SK-N-SH treated with all-trans-retinoic acid at 6 μM for 48 hours (cell line): ENCODE measurements at regions not wholly inside any gene's neighbourhood (a gene's known extent, or its start where the extent isn't known, plus 50 kb on each side); places are given as distances from the start of the nearest gene placed in this dataset.

Source experiments
- ATAC-seq: fragments of 200-7000 bp; cut with Tn5 transposase; 3 replicates; pipeline ENCODE4 v1.9.1; 2020; ENCODE audit warnings: mild to moderate bottlenecking, moderate library complexity
- ARNTL ChIP-seq: fragments of 450-650 bp; formaldehyde crosslinking; IDR thresholded peaks from 2 replicates; pipeline ENCODE4 v1.5.0; 2020; ENCODE audit warnings: low read depth, mild to moderate bottlenecking, moderate library complexity, borderline replicate concordance
- BACH2 ChIP-seq: fragments of 250-450 bp; sonication (Bioruptor Pico); IDR thresholded peaks from 2 replicates; pipeline ENCODE4 v1.9.0; 2021; ENCODE audit warnings: mild to moderate bottlenecking, borderline replicate concordance
- CREB5 ChIP-seq: fragments of 250-450 bp; sonication (Bioruptor Pico); IDR thresholded peaks from 2 replicates; pipeline ENCODE4 v1.5.1; 2020; ENCODE audit warnings: low read depth, mild to moderate bottlenecking, moderate library complexity
- CSDC2 ChIP-seq: fragments of 250-450 bp; sonication (Bioruptor Pico); IDR thresholded peaks from 2 replicates; pipeline ENCODE4 v1.5.0; 2020; ENCODE audit warnings: mild to moderate bottlenecking, moderate library complexity
- CSRNP3 ChIP-seq: fragments of 250-450 bp; sonication (Bioruptor Pico); IDR thresholded peaks from 2 replicates; pipeline ENCODE4 v1.5.1; 2021; ENCODE audit warnings: mild to moderate bottlenecking, moderate library complexity
- ESRRG ChIP-seq: fragments of 250-450 bp; sonication (Bioruptor Pico); IDR thresholded peaks from 2 replicates; pipeline ENCODE4 v1.6.1; 2021; ENCODE audit warnings: mild to moderate bottlenecking
- GLIS3 ChIP-seq: fragments of 250-450 bp; sonication (Bioruptor Pico); IDR thresholded peaks from 2 replicates; pipeline ENCODE4 v1.5.0; 2020; ENCODE audit warnings: mild to moderate bottlenecking, moderate library complexity
- OSR1 ChIP-seq: fragments of 250-450 bp; sonication (Bioruptor Pico); IDR thresholded peaks from 2 replicates; pipeline ENCODE4 v1.8.0; 2022; ENCODE audit warnings: moderate library complexity, mild to moderate bottlenecking, inconsistent platforms
- PPARA ChIP-seq: fragments of 250-450 bp; sonication (Bioruptor Pico); IDR thresholded peaks from 2 replicates; pipeline ENCODE4 v1.5.0; 2020; ENCODE audit warnings: mild to moderate bottlenecking, borderline replicate concordance
- SNAI2 ChIP-seq: fragments of 250-450 bp; sonication (Bioruptor Pico); IDR thresholded peaks from 2 replicates; pipeline ENCODE4 v1.5.0; 2020; ENCODE audit warnings: mild to moderate bottlenecking, moderate library complexity
- TOX ChIP-seq: fragments of 250-450 bp; sonication (Bioruptor Pico); IDR thresholded peaks from 2 replicates; pipeline ENCODE4 v1.8.0; 2021; ENCODE audit warnings: mild to moderate bottlenecking, moderate library complexity, borderline replicate concordance
- ZC3H10 ChIP-seq: fragments of 250-450 bp; sonication (Bioruptor Pico); IDR thresholded peaks from 2 replicates; pipeline ENCODE4 v1.5.1; 2021; ENCODE audit warnings: mild to moderate bottlenecking, moderate library complexity
- ZFP30 ChIP-seq: fragments of 450-650 bp; formaldehyde crosslinking; IDR thresholded peaks from 2 replicates; pipeline ENCODE4 v1.5.0; 2022; ENCODE audit warnings: mild to moderate bottlenecking, moderate library complexity
- ZNF70 ChIP-seq: fragments of 450-650 bp; formaldehyde crosslinking; IDR thresholded peaks from 2 replicates; pipeline ENCODE4 v1.5.0; 2020; ENCODE audit warnings: mild to moderate bottlenecking, moderate library complexity
- ZNF8 ChIP-seq: fragments of 450-650 bp; formaldehyde crosslinking; IDR thresholded peaks from 2 replicates; pipeline ENCODE4 v1.5.0; 2020; ENCODE audit warnings: mild to moderate bottlenecking, moderate library complexity
- TF ChIP-seq, protein P1 (sequence below): fragments of 250-450 bp; sonication (Bioruptor Pico); IDR thresholded peaks from 2 replicates; pipeline ENCODE4 v1.8.0; 2020; ENCODE audit warnings: mild to moderate bottlenecking, moderate library complexity, borderline replicate concordance
- TF ChIP-seq, protein P2 (sequence below): fragments of 250-450 bp; sonication (Bioruptor Pico); IDR thresholded peaks from 2 replicates; pipeline ENCODE4 v1.5.0; 2020; ENCODE audit warnings: mild to moderate bottlenecking, moderate library complexity

- TF ChIP-seq CSRNP3 (CRISPR knock-in tag): no peak
- ATAC-seq: no peak
Observed at GRCh38 chr4:180925805-180926204, 1317.4 kb upstream of the TENM3 start.

DNA sequence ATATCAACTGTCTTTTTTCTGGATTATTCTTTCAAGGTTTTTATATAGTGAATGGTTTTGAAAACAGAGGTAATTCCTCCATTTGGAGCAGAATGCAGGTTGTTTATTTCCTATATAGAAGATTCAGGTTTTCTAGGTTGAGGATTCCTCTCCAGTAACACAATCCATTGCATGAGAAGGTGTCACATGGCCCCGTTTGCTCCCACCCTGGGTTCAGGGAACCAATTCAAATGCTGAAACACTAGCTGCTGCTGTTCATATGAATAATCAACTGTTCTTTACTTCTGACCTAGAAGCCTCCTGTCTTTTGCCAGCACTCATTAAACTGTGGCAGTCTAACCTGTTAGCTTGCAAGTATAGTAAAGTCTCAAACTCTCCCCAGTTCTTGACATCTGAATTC lies 1316.9 kb upstream of the TENM3 start:
- no peak for ATAC-seq
- no peak for TF ChIP-seq OSR1 (CRISPR knock-in tag)
- TF ChIP-seq CSRNP3 (CRISPR knock-in tag): no peak
- TF ChIP-seq ARNTL: no peak
- no peak for TF ChIP-seq CREB5 (CRISPR knock-in tag)
- TF ChIP-seq, protein P1, sequence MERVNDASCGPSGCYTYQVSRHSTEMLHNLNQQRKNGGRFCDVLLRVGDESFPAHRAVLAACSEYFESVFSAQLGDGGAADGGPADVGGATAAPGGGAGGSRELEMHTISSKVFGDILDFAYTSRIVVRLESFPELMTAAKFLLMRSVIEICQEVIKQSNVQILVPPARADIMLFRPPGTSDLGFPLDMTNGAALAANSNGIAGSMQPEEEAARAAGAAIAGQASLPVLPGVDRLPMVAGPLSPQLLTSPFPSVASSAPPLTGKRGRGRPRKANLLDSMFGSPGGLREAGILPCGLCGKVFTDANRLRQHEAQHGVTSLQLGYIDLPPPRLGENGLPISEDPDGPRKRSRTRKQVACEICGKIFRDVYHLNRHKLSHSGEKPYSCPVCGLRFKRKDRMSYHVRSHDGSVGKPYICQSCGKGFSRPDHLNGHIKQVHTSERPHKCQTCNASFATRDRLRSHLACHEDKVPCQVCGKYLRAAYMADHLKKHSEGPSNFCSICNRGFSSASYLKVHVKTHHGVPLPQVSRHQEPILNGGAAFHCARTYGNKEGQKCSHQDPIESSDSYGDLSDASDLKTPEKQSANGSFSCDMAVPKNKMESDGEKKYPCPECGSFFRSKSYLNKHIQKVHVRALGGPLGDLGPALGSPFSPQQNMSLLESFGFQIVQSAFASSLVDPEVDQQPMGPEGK (CRISPR knock-in tag): no peak
- no peak for TF ChIP-seq TOX
- TF ChIP-seq ESRRG: no peak
- TF ChIP-seq ZNF8: no peak
- TF ChIP-seq ZC3H10 (CRISPR knock-in tag): no peak
- TF ChIP-seq ZNF70 (CRISPR knock-in tag): no peak

DNA sequence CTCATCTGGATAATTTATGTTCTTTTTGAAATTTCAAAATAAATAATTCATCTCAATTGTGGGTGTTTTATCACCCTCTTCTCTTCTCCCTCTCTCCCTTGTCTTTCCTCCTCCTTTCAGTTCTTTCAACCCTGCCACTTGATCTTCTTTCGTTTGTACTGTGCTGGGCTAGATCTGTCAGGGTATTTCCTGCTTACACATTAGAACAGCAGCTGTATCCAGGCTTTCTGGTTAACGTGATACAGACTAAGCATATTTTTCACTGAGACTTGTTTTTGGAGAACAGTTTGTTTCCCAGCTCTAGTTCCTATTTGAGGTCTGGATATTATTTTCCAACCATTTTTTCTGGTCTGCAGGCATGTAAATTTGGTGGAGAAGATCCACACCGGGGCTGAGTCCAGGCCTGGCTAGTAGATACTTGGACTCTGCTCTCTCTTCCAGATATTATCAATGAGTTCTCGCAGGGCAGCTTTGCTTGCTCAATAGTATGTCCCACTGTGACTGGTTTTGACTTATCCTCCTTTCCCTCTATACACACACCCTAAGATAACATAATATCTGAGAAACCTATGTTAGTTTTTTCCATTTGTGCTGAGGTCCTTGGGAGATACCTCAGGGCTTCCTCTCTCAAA lies 1310.7 kb upstream of the TENM3 start:
- TF ChIP-seq GLIS3 (CRISPR knock-in tag): no peak
- no peak for TF ChIP-seq ESRRG
- no peak for TF ChIP-seq ARNTL
- no peak for TF ChIP-seq CSDC2
- TF ChIP-seq, protein P1 (CRISPR knock-in tag): no peak
- TF ChIP-seq PPARA (CRISPR knock-in tag): no peak
- no peak for TF ChIP-seq ZC3H10 (CRISPR knock-in tag)
- no peak for ATAC-seq

- TF ChIP-seq SNAI2 (CRISPR knock-in tag) (no peak), CREB5 (CRISPR knock-in tag) (no peak), ZFP30 (CRISPR knock-in tag) (no peak), OSR1 (CRISPR knock-in tag) (no peak), GLIS3 (CRISPR knock-in tag) (no peak), BACH2 (CRISPR knock-in tag) (no peak), ZNF70 (CRISPR knock-in tag) (no peak)
- TF ChIP-seq, protein P2, sequence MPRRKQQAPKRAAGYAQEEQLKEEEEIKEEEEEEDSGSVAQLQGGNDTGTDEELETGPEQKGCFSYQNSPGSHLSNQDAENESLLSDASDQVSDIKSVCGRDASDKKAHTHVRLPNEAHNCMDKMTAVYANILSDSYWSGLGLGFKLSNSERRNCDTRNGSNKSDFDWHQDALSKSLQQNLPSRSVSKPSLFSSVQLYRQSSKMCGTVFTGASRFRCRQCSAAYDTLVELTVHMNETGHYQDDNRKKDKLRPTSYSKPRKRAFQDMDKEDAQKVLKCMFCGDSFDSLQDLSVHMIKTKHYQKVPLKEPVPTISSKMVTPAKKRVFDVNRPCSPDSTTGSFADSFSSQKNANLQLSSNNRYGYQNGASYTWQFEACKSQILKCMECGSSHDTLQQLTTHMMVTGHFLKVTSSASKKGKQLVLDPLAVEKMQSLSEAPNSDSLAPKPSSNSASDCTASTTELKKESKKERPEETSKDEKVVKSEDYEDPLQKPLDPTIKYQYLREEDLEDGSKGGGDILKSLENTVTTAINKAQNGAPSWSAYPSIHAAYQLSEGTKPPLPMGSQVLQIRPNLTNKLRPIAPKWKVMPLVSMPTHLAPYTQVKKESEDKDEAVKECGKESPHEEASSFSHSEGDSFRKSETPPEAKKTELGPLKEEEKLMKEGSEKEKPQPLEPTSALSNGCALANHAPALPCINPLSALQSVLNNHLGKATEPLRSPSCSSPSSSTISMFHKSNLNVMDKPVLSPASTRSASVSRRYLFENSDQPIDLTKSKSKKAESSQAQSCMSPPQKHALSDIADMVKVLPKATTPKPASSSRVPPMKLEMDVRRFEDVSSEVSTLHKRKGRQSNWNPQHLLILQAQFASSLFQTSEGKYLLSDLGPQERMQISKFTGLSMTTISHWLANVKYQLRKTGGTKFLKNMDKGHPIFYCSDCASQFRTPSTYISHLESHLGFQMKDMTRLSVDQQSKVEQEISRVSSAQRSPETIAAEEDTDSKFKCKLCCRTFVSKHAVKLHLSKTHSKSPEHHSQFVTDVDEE: no peak
- TF ChIP-seq, protein P1 (CRISPR knock-in tag): no peak
- no peak for ATAC-seq
Observed at GRCh38 chr4:180937083-180937482, 1306.1 kb upstream of the TENM3 start.
